ENCODE measurements at regions not wholly inside any gene's neighbourhood (a gene's known extent, or its start where the extent isn't known, plus 50 kb on each side); places are given as distances from the start of the nearest gene placed in this dataset.

DNA sequence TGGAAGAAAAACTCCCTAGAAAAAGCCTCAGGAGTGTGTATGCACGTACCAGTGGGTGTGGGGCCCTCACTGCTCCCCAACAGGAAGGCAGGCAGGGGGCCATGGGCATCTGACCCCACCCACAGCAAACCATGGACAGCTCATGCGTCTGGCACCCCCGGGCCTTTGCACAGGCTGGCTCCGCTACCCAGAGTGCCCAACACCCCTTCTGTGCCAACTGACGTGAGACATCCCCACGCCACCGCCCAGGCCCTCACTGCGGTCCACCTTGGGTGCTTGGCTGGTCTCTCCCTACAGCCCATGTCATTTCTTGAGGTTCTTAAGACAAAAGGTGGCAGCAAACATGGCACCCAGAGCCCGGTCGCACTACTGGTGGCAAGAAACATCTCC lies 91.4 kb downstream of the NCOR2 start:
- no peak overlapping the region for H3K4me3 ChIP-seq (replicated peaks; ENCODE audit: low read depth, low read length)
- no peak for DNase-seq (ENCODE audit: extremely low read depth, low read depth)
- TF ChIP-seq, protein P1, sequence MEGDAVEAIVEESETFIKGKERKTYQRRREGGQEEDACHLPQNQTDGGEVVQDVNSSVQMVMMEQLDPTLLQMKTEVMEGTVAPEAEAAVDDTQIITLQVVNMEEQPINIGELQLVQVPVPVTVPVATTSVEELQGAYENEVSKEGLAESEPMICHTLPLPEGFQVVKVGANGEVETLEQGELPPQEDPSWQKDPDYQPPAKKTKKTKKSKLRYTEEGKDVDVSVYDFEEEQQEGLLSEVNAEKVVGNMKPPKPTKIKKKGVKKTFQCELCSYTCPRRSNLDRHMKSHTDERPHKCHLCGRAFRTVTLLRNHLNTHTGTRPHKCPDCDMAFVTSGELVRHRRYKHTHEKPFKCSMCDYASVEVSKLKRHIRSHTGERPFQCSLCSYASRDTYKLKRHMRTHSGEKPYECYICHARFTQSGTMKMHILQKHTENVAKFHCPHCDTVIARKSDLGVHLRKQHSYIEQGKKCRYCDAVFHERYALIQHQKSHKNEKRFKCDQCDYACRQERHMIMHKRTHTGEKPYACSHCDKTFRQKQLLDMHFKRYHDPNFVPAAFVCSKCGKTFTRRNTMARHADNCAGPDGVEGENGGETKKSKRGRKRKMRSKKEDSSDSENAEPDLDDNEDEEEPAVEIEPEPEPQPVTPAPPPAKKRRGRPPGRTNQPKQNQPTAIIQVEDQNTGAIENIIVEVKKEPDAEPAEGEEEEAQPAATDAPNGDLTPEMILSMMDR (IDR thresholded peaks at IDR 0.05; ENCODE audit: low read depth, low read length, missing control alignments), result no peak

DNA sequence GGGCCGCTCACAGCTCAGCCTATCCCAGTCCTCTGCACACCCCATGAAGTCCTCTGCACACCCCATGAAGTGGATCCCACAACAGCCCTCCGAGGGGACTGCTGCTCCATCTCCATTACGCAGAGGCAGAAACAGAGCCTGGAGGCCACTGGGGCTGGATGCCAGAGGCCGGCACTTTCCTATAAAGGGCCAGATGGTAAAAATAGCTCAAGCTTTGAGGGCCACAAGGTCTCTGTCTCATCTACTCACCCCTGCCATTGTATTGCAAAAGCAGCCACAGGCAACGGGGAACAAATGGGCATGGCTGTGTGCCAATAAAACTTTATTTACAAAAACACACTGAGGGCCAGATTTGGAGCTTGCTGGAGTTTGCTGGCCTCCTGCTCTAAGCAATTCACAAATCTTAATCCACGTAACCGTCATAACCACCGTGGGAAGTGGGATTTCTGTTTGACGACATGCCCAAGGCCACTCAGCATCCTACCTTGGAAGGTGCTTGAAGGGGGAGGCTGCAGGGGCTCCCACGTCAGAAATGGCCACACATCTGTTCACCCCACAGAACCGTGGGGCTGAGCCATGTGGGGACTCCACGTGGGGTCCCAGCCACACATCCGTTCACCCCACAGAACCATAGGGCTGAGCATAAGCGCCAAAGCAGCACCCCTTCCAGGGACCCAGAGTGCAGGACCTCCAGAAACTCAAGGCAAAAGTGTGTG lies 92.0 kb downstream of the NCOR2 start:
- DNase-seq (ENCODE audit: extremely low read depth, low read depth), result no peak
- no peak overlapping the region for H3K4me3 ChIP-seq (replicated peaks; ENCODE audit: low read depth, low read length)
- TF ChIP-seq, protein P1 (IDR thresholded peaks at IDR 0.05; ENCODE audit: low read depth, low read length, missing control alignments), result no peak

DNA sequence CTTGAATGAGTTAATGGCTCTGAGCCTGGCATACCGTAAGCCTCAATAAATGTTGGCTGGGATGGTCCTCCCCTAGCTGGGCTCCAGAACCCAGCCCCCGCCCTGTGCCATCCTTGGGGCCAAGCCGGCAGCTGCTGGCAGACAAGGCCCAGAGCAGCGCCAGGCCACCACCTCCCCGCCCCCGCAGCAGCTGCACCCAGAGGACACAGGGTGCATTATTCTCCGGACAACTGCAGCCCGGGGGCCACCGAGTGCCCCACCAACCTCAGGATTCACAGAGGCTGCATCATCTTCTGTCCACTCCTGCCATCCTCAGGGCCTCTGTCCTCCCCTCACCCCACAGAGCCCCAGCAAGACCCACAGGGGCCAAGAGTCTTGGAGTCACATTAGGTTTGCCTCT lies 92.7 kb downstream of the NCOR2 start:
- TF ChIP-seq, protein P1 (IDR thresholded peaks at IDR 0.05; ENCODE audit: low read depth, low read length, missing control alignments), result no peak
- no peak overlapping the region for H3K4me3 ChIP-seq (replicated peaks; ENCODE audit: low read depth, low read length)
- DNase-seq (ENCODE audit: extremely low read depth, low read depth), result no peak

DNA sequence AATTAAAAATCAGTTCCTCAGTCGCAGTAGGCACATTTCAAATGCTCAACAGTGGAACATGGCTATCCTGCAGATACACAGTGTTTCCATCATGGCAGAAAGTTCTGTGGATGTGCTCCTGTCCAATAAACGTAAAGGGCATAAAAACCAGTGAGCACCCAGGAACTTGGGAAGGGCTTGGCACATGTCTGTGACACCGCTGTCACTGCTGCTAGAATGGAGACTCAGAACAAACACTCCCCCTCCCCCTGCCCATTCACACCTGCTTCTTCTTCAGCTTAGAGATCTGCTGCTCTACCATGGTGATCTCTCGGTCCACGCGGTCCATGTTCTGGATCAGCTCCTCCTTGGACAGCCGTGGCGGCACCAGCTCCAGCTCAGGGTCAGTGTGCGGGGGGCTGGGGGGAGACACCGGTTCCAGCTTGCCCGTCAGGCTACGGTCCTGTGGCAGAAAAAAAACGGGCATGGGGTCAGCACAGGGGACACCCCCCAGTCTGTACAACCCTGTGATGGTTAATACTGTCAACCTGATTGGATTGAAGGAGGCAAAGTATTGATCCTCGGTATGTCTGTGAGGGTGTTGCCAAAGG lies 94.6 kb downstream of the NCOR2 start:
- TF ChIP-seq, protein P1 (IDR thresholded peaks at IDR 0.05; ENCODE audit: low read depth, low read length, missing control alignments), result no peak
- no peak for DNase-seq (ENCODE audit: extremely low read depth, low read depth)
- H3K4me3 ChIP-seq (replicated peaks; ENCODE audit: low read depth, low read length), result no peak overlapping the region

DNA sequence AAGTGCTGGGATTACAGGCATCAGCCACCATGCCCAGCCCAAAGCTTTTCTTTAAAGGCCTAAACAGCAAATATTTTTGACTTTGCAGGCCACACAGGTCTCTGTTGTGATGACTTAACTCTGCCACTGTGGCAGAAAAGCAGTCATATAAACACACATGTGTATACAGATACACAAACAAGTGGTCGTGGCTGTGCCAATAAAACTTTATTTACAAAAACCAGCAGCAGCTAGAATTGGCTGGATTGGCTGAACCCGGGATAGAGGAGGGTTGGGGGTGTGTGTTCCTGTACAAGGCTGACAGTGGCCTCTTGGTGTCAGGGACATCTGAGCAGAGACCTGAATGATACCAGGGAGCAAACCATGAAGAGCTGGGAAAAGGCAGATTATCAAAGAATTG lies 95.6 kb downstream of the NCOR2 start:
- TF ChIP-seq, protein P1 (IDR thresholded peaks at IDR 0.05; ENCODE audit: low read depth, low read length, missing control alignments), result no peak
- no peak for DNase-seq (ENCODE audit: extremely low read depth, low read depth)
- no peak overlapping the region for H3K4me3 ChIP-seq (replicated peaks; ENCODE audit: low read depth, low read length)

DNA sequence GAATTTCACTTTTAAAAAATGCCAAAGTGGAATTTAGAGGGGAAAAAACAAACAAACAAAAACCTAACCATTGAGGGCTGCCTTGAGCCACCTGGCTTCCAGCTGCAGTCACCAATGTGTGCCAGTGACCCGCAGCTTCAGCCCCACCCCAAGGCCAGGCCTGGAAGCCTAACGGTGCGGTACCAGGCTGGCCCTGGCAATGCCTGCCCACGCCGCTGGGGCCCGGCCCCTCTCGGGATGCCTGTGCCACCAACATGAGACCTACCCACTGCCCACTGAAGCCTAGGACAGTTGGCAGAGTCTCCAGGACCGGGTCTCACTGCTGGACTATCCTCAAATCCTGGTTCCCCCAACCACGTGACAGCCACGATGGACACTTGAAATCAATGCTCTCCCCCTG lies 96.6 kb downstream of the NCOR2 start:
- TF ChIP-seq, protein P1 (IDR thresholded peaks at IDR 0.05; ENCODE audit: low read depth, low read length, missing control alignments), result no peak
- DNase-seq (ENCODE audit: extremely low read depth, low read depth), result no peak
- no peak overlapping the region for H3K4me3 ChIP-seq (replicated peaks; ENCODE audit: low read depth, low read length)
